ENCODE measurements at regions not wholly inside any gene's neighbourhood (a gene's known extent, or its start where the extent isn't known, plus 50 kb on each side); places are given as distances from the start of the nearest gene placed in this dataset.

- DNase-seq: no peak
Measured at GRCh38 chr3:16079519-16079918, 95.0 kb upstream of the GALNT15 start.

DNA sequence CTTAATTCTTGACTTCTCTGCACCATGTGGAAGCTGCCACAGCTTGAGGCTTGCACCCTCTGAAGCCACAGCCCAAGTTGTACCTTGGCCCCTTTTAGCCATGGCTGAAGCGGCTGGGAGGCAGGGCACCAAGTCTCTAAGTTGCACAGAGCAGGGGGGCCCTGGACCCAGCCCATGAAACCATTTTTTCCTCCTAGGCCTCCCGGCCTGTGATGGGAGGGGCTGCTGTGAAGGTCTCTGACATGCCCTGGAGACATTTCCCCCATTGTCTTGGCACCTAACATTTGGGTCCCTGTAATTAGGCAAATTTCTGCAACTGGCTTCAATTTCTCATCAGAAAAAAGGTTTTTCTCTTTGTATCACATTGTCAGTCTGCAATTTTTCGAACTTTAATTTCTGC lies 92.8 kb upstream of the GALNT15 start:
- DNase-seq: no peak

DNA sequence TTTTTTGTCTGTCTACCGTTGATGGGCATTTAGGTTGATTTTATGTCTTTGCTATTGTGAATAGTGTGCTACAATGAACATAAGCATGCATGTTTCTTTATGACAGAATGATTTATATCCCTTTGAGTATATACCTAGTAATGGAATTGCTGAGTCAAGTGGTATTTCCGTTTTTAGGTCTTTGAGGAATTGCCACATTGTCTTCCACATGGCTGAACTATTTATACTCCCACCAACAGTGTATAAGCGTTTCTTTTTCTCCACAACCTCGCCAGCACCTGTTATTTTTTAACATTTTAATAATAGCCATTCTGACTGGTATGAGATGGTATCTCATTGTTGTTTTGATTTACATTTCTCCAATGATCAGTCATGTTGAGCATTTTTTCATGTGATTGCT lies 89.6 kb upstream of the GALNT15 start:
- DNase-seq: no peak

- no peak for DNase-seq
Measured at GRCh38 chr3:16085410-16085809, 89.1 kb upstream of the GALNT15 start.

DNA sequence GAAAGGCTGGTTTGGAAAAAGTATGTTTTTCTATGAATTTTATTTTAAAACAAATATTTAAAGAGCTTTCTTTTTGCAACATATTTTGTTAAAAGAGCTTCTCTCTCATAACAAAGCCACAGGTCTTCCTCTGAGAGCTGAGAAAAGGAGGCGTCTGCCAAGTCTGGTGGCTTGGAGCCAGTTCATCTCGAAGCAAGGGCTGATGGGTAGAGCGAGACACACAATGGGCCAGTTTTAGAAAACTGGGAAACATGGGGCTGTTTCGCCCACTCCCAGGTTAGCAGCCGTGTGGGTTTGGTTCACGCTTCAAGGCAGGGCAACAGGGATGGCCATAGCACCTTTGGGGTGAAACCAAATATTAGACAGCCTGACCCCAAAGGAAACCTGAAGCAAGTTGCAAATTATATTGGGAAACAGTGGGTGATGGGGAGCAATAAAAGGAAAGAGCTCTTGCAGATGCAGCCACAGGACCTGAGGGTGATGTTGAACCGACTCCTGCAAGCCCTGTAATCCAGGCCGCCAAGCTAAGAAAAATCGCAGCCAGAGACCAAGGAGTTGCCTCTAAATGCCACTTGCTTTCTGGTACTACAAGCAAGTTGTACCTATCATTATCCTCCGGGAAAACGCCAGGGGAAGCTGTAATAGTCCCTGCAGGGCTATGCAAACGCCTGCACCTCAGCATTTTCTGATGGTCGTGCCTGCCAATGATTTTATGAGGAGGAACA lies 88.4 kb upstream of the GALNT15 start:
- DNase-seq: peak; percentile 7

DNA sequence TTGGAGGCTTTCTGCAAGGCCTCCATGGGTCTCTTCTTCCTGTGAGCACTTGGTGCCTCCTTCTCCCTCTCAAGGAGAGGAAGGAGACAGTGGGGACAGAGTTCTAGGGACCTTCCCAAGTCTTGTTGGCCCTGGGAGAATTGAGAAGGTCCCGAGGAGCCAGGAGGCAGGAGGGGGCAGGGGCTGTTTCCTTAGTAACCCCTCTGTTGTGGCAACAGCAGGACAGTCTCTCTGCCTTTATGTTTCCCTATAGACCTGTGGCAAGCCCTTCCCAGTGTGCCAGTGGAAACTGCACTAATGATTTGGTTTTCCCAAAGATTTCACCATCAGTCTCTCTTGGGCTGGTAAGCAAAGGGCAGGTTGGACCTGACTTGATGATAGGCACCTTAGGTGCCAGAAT lies 87.8 kb upstream of the GALNT15 start:
- DNase-seq: no peak

- DNase-seq: no peak
Measured at GRCh38 chr3:16088496-16088895, 86.0 kb upstream of the GALNT15 start.

- DNase-seq: no peak
Measured at GRCh38 chr3:16089521-16089920, 85.0 kb upstream of the GALNT15 start.

DNA sequence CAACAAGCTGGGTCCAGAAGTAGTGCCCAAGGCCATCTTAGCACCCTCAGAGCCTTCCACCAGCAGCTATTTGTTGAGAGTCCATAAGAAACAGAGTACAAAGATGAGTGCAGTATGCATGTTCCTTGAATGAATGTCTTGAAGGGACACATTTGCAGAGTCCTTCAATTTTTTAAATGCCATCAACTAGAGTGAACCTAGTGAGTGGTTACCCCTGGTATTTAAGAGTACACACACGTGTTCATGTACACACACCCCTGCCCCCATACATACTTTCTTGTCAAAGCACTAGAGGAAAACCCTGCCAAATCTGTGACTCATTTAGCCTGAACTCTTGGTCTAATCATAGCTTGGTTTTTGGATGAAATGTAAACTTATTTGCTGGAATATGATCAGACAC lies 84.5 kb upstream of the GALNT15 start:
- DNase-seq: no peak

DNA sequence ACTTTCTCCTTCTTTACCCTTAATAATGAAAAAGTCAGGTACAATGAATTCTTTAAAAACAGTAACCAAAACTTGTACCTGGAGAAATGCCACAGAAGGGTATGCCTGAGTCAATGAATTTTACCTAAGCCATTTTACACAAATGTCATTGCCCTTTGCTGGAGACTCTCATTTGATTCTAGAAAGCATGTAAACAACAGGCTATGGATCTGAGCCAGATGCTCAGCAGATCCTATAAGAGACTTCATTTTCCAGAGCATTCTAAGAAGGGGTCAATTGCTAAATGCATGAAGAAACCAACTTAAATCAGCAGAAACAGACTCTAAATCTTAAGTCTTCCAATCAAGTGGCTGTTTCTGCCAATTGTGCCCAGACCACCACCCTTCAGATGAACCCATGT lies 83.8 kb upstream of the GALNT15 start:
- DNase-seq: no peak

DNA sequence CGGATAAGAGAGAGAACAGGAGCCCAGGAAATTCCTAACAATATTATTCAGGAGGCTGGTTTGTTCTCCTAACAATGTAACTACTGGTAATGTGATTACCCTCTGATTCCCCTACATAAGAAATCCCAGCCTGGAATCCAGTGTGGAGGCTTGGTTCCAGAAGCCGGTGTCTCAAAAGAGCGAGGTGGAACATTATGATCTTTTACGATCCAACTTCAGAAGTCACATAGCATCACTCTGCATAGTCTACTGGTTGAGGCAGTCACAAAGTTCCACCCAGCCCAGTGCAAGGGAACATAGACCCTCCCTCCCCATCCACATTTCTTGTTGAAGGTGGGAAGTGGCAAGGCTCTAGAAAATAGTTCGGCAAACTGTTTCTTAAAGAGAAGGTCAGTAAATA lies 81.6 kb upstream of the GALNT15 start:
- no peak for DNase-seq

DNA sequence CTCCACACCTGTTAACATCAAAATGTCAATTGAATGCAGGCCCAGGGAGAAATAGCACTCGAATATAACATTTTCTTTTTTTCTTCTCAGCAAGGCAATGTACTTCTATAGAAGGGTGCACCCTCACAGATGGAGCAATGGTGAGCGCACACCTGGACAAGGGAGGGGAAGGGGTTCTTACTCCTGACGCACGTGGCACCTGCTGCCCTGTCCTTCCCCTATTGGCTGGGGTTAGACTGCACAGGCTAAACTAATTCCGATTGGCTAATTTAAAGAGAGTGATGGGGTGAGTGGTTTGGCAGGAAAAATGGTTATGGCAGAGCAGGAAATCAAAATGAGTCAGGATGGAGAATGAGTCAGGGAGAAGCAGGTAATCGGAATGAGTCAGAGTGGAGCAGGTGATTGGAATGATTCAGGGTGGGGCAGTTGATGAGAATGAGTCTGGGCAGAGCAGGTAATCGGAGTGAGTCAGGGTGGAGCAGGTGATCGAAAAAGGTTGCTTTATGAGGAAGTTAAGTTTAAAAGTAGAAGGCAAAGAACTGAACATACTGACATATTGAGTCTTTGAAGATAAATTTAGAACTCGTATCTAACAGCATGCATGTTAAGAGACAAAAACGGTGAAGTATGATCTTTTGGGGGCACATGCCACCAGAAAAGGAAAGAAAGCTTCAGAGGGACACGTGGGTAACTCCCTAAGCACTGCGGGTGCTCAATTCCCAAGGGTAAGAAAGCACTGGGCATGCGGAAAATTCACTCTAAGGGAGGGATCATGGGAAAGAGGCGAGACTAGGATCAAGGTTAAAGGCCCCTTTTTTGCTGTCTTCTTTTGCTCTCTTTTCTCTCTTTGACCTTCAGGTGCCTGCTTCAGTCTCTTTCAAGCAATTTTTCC lies 72.9 kb upstream of the GALNT15 start:
- DNase-seq: no peak

DNA sequence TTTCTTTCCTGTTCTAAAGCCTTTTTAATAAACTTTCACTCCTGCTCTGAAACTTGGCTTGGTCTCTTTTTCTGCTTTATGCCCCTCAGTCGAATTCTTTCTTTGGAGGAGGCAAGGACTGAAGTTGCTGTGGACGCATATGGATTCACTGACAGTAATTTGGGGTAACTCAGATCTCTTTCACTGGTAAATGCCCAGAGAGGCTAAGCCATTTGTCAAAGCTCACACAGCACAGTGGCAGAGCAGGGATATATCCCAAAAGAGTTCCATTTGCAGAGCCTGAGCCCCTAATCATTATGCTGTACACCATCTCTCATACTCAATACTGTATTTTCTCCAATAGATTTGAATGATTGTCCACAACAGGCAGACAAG lies 72.3 kb upstream of the GALNT15 start:
- DNase-seq: no peak

DNA sequence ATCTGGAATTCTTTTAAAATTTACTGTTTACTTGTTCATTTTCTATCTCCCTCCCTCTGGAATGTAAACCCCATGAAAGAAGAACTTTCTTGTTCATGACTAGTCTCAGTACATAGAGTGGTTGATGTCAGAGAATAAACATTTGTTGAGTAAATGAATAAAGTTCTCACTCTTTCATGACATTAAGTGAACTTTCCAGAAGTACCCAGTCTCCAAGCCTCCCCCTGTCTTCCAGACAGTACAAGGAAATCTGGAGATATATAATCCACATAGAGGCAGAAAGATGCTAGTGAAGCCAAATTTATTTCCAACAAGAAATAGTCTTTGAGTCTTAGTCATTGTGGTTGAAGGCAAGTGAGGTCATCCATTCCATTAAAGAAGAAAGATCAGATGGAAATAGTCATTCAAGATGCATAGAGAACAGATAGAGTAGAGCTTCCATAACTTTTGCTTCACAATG lies 71.5 kb upstream of the GALNT15 start:
- no peak for DNase-seq

DNA sequence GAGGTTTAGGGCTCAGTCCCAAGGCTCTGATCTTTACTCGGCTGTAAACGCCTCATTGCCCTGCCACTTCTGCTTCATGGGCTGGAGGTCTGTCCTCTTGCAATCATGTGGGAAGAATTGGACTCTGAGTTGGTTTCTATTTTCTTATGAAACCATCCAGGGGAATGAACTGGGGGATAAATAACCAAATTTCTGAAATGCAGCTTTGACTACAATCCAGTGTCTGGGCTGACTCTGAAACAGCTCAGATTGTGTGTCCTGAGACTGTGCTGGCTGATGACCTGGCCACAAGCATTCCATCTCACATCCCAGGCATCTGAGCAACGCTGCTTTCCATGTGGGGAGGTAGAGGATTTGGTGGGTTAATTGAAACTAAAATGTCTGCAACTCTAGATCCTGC lies 71.0 kb upstream of the GALNT15 start:
- DNase-seq: no peak

DNA sequence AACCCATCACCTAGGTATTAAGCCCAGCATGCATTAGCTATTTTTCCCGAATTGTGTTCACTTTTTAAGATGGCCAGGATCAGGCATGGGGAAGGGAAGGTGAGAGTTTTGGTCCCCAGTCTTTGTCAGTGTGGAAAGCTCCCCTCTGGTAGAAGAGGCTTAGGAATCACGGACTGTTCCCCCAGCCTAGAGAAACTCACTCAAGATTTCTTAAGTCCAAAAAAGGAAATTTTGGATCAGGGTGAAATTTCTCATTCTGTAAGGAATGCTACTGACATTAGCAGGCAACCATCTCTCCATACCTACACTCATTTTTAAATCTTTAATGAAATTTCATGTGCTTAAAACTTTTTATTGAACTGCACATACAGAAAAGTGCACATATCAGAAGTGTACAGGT lies 70.3 kb upstream of the GALNT15 start:
- no peak for DNase-seq

DNA sequence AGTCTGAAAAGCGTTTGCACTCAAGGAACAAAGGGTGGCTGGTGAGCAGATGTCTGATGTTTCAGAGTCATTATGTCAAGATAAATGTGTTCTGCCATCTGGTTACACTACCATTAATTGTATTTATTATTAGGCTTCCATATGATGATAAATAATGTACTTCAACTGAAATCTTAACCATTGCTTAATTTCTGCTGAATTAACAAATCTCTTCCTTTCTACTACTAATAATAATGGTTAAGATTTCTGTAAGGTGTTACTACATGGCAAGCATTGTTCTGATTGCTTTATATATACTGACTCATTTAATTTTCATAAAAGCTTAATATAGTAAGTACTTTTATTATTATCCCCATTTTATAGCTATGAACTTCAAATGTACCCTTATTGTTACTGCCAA lies 68.4 kb upstream of the GALNT15 start:
- no peak for DNase-seq

GRCh38 chr3:16108424-16108823 lies 66.1 kb upstream of the GALNT15 start:
- no peak for DNase-seq

- no peak for DNase-seq
Measured at GRCh38 chr3:16109929-16110328, 64.6 kb upstream of the GALNT15 start.

DNA sequence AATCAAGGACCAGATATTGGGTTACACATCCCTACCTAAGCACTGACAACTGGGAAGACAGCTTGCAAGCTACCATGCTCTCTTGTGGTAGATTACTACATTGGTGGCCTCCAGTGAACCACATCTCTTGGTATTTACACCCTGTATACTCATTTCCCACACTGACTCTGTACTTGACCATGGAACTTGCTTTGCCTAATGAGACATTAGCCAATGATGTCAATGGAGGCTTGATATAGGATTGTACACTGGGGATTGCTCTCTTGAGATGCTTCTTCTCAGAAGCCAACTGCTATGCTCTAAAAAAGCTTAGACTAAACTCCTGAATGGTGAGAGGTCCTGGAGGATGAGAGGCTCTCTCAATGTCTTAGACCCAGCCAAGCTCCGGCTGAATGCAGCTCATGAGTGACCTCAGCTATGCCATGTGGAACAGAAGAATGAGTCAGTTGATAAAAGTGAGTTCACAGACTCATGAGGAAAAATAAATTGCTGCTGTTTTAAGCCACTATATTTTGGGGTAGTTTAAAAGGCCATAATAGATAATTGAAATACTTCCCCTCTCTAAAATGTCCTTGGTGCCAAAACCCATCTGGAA lies 61.5 kb upstream of the GALNT15 start:
- DNase-seq: no peak

DNA sequence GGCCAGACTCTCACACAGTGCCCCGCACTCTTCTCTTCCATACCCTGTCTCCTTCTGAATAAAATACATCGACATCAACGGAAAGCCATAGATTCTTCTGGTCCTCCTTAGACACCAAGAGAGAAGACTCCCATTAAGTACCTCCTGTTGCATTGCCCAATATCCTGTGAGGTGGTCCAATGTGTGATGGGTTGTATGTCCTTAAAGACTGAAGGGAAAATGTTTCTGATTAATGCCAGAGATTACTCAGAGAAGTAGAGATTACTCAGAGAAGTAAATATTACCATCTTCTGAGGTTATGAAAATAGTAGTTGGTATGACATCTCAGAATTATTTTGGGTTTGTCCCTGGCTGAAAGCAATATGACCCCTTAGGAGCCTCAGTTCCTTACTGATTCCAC lies 60.8 kb upstream of the GALNT15 start:
- DNase-seq: no peak

GRCh38 chr3:16114429-16114828 lies 60.1 kb upstream of the GALNT15 start:
- DNase-seq: no peak

DNA sequence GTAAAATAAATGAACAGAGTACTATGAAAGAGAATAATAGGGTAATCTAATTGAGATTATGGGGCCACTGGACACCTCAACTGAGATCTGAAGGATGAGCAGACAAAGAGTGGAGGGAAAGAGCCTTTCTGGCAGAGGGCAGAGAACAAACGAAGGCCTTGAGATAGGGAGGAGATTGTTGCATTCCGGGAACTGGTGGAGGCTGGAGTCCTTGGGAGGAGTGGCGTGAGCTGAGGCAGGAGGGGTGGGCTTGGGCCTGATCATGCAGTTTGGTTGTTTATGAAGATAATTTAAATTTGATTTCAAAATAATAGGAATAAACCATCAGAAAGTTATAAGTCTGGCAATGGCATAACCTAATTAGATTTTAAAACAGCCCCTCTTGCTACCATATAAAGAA lies 59.5 kb upstream of the GALNT15 start:
- DNase-seq: no peak

GRCh38 chr3:16118396-16118795 lies 56.1 kb upstream of the GALNT15 start:
- DNase-seq: no peak

All from SHP77 treated with DMSO at 0.1 percent for 48 hours (cell line).